OCI-LY7 (cell line): ENCODE measurements at regions not wholly inside any gene's neighbourhood (a gene's known extent, or its start where the extent isn't known, plus 50 kb on each side); places are given as distances from the start of the nearest gene placed in this dataset.

ENCODE experiments used
- BruUV-seq: library from RNA; stranded (reverse); fragments of 400-500 nt; replicated peaks from 2 replicates; lab custom pipeline; 2021; lab: Mats Ljungman, UMichigan
- CTCF ChIA-PET: fragments of 300-600 bp; sonication (Branson Sonifier 250); formaldehyde crosslinking; loops from one replicate; lab custom pipeline; 2022; ENCODE audit warnings: antibody characterized with exemption; ENCODE audit not compliant: unreplicated experiment; lab: Charles Lee
- POLR2A ChIA-PET: fragments of 300-600 bp; sonication (Branson Sonifier 250); formaldehyde crosslinking; loops from one replicate; lab custom pipeline; 2022; ENCODE audit warnings: antibody characterized with exemption; lab: Charles Lee
- DNase-seq: peaks from one replicate; pipeline ENCODE4 v3.0.0-alpha.2; 2015; ENCODE audit warnings: low spot score
- H2AFZ ChIP-seq: fragments of 200-600 bp; sonication (generic), shearing (Covaris generic); 2 replicates; pipeline ENCODE4 v1.6.1; 2014; ENCODE audit warnings: mild to moderate bottlenecking, antibody characterized with exemption, low read length, moderate library complexity
- H3K27ac ChIP-seq: fragments of 200-600 bp; sonication (generic); 2 replicates; pipeline ENCODE4 v1.5.1; 2014; ENCODE audit warnings: mixed run types, low read depth, mild to moderate bottlenecking, moderate library complexity, low read length, inconsistent platforms; ENCODE audit not compliant: poor library complexity, severe bottlenecking
- H3K36me3 ChIP-seq: fragments of 200-600 bp; sonication (generic); 2 replicates; pipeline ENCODE4 v1.6.1; 2014; ENCODE audit warnings: mild to moderate bottlenecking, antibody characterized with exemption, low read length, moderate library complexity, mixed read lengths; ENCODE audit not compliant: insufficient read depth
- H3K4me1 ChIP-seq: fragments of 200-600 bp; sonication (generic); 2 replicates; pipeline ENCODE4 v1.5.1; 2014; ENCODE audit warnings: mild to moderate bottlenecking, low read length; ENCODE audit not compliant: insufficient read depth, poor library complexity, severe bottlenecking
- H3K4me2 ChIP-seq: fragments of 200-600 bp; sonication (generic); 2 replicates; pipeline ENCODE4 v1.6.1; 2014; ENCODE audit warnings: mild to moderate bottlenecking, low read length
- H3K4me3 ChIP-seq: fragments of 200-600 bp; sonication (generic); 2 replicates; pipeline ENCODE4 v1.5.1; 2014; ENCODE audit warnings: mild to moderate bottlenecking, low read depth, low read length; ENCODE audit not compliant: poor library complexity, severe bottlenecking
- H3K79me2 ChIP-seq: fragments of 200-600 bp; sonication (generic); 2 replicates; pipeline ENCODE4 v1.6.1; 2016; ENCODE audit warnings: low read depth, mild to moderate bottlenecking, low read length, moderate library complexity, mixed read lengths; ENCODE audit not compliant: insufficient read depth
- H3K9me2 ChIP-seq: fragments of 200-600 bp; sonication (generic); 2 replicates; pipeline ENCODE4 v1.6.1; 2016; ENCODE audit warnings: mild to moderate bottlenecking, low read length, mixed read lengths; ENCODE audit not compliant: insufficient read depth
- H3K9me3 ChIP-seq: fragments of 200-600 bp; sonication (generic); 2 replicates; pipeline ENCODE4 v1.6.1; 2014; ENCODE audit warnings: mild to moderate bottlenecking, mixed run types, low read length, mixed read lengths
- H4K20me1 ChIP-seq: fragments of 200-600 bp; sonication (generic); 2 replicates; pipeline ENCODE4 v1.6.1; 2014; ENCODE audit warnings: mild to moderate bottlenecking, antibody characterized with exemption, low read length, moderate library complexity, mixed read lengths; ENCODE audit not compliant: insufficient read depth
- EZH2phosphoT487 ChIP-seq: fragments of 200-600 bp; sonication (generic); IDR thresholded peaks from 2 replicates; pipeline ENCODE4 v1.6.1; 2018; ENCODE audit warnings: low read depth, borderline replicate concordance, mild to moderate bottlenecking, mixed run types, antibody characterized with exemption, low read length, moderate library complexity, mixed read lengths
- intact Hi-C: fragments of 100-400 bp; cut with micrococcal nuclease; formaldehyde crosslinking; loops from one replicate; pipeline ENCODE4 v1.10.0; 2022; ENCODE audit not compliant: unreplicated experiment
- TF ChIP-seq, protein P1 (sequence below): fragments of 200-600 bp; sonication (generic); conservative IDR thresholded peaks from 2 replicates; pipeline ENCODE4 v1.5.1; 2014; ENCODE audit warnings: mild to moderate bottlenecking, antibody characterized with exemption, low read length, moderate library complexity, mixed read lengths

- H3K4me1 ChIP-seq: no peaks in the 10 kb centered on the region
- DNase-seq: no peak
- H3K4me3 ChIP-seq: no peak overlapping the region
- no peaks in the 10 kb centered on the region for H4K20me1 ChIP-seq
- H3K9me2 ChIP-seq: no peaks in the 10 kb centered on the region
- H3K27ac ChIP-seq: no peak overlapping the region
- BruUV-seq: no TSS peak
- no peak overlapping the region for H2AFZ ChIP-seq
- TF ChIP-seq EZH2phosphoT487: no peak
- TF ChIP-seq, protein P1, sequence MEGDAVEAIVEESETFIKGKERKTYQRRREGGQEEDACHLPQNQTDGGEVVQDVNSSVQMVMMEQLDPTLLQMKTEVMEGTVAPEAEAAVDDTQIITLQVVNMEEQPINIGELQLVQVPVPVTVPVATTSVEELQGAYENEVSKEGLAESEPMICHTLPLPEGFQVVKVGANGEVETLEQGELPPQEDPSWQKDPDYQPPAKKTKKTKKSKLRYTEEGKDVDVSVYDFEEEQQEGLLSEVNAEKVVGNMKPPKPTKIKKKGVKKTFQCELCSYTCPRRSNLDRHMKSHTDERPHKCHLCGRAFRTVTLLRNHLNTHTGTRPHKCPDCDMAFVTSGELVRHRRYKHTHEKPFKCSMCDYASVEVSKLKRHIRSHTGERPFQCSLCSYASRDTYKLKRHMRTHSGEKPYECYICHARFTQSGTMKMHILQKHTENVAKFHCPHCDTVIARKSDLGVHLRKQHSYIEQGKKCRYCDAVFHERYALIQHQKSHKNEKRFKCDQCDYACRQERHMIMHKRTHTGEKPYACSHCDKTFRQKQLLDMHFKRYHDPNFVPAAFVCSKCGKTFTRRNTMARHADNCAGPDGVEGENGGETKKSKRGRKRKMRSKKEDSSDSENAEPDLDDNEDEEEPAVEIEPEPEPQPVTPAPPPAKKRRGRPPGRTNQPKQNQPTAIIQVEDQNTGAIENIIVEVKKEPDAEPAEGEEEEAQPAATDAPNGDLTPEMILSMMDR: no peak
- intact Hi-C loops: no loop called here
- H3K36me3 ChIP-seq: no peaks in the 10 kb centered on the region
- ChIA-PET CTCF (no interaction called here), POLR2A (no interaction called here)
- no peaks in the 10 kb centered on the region for H3K79me2 ChIP-seq
- H3K9me3 ChIP-seq: no peaks in the 10 kb centered on the region
- H3K4me2 ChIP-seq: no peak overlapping the region
Measured at GRCh38 chr13:47252627-47253026, 355.8 kb upstream of the HTR2A start.

GRCh38 chr13:47251771-47252170, 354.9 kb upstream of the HTR2A start:
- H3K9me2 ChIP-seq: no peaks in the 10 kb centered on the region
- no TSS peak for BruUV-seq
- DNase-seq: no peak
- no peaks in the 10 kb centered on the region for H3K79me2 ChIP-seq
- ChIA-PET CTCF (no interaction called here), POLR2A (no interaction called here)
- H3K4me3 ChIP-seq: no peak overlapping the region
- no peaks in the 10 kb centered on the region for H3K9me3 ChIP-seq
- no peaks in the 10 kb centered on the region for H3K4me1 ChIP-seq
- no peaks in the 10 kb centered on the region for H3K36me3 ChIP-seq
- no peaks in the 10 kb centered on the region for H4K20me1 ChIP-seq
- no peak overlapping the region for H3K4me2 ChIP-seq
- no peak for TF ChIP-seq EZH2phosphoT487
- TF ChIP-seq, protein P1: no peak
- H3K27ac ChIP-seq: no peak overlapping the region
- no peak overlapping the region for H2AFZ ChIP-seq
- intact Hi-C loops: no loop called here

DNA sequence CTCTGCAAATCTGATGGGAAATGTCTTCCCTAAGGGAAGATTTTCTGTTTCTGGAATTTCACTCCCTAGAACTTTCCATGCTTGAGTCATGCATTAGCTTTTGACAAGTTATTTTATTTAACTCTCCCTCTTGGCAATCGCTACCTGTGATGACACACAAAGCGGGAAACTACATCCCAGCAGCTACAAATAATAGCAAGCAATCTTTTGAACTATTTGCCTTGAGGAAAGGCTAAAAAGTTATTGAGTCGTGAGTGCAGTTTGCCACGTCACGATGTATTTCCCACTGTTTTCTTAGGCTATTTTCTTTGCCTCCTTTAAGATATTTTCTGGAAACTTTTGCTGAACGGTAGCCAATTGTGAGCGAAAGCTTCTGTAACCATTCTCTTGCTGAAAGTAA, 353.3 kb upstream of the HTR2A start:
- intact Hi-C loops: no loop called here
- no peaks in the 10 kb centered on the region for H3K36me3 ChIP-seq
- CTCF ChIA-PET: no interaction called here
- no peaks in the 10 kb centered on the region for H3K9me2 ChIP-seq
- no TSS peak for BruUV-seq
- no peaks in the 10 kb centered on the region for H4K20me1 ChIP-seq
- no peak overlapping the region for H3K4me2 ChIP-seq
- no peak overlapping the region for H3K27ac ChIP-seq
- no peaks in the 10 kb centered on the region for H3K79me2 ChIP-seq
- no peaks in the 10 kb centered on the region for H3K9me3 ChIP-seq
- no peak overlapping the region for H3K4me3 ChIP-seq
- POLR2A ChIA-PET: no interaction called here
- H2AFZ ChIP-seq: no peak overlapping the region
- no peaks in the 10 kb centered on the region for H3K4me1 ChIP-seq
- no peak for DNase-seq
- TF ChIP-seq, protein P1: no peak
- no peak for TF ChIP-seq EZH2phosphoT487
